Naive thymus-derived CD8-positive, alpha-beta T cell (primary cell): ENCODE measurements at regions not wholly inside any gene's neighbourhood (a gene's known extent, or its start where the extent isn't known, plus 50 kb on each side); places are given as distances from the start of the nearest gene placed in this dataset.
"Not testable (repeated sequence)": the region's sequence is repeated elsewhere in the genome, so short reads cannot be mapped to it uniquely, and the experiment has no call there.

Experiments
- ATAC-seq, 2 donors: fragments of 150-1000 bp; cut with Tn5 transposase in 1 of 2; sonication (Bioruptor Pico), chemical (Tn5 transposase) in 1 of 2; 1 replicate in 1 of 2; 2 replicates in 1 of 2; pipeline ENCODE4 v1.10.0; 2021; ENCODE audit warnings: mild to moderate bottlenecking in 2 of 2, moderate library complexity in 2 of 2
- POLR2A ChIA-PET: fragments of 350-600 bp; sonication (Branson Sonifier 250); formaldehyde crosslinking; loops from one replicate; lab custom pipeline; 2021; ENCODE audit warnings: antibody characterized with exemption; lab: Charles Lee
- DNase-seq, 10 donors: peaks; one replicate each; pipeline versions ENCODE4 v3.0.0 to v3.0.0-alpha.2; 2020 to 2022
- H3K27ac Mint-ChIP-seq, 10 donors: one replicate each; pipeline ENCODE4 v1.8.0; 2020 to 2022; ENCODE audit warnings: mild to moderate bottlenecking in 10 of 10, mixed read lengths in 10 of 10, moderate library complexity in 4 of 10, inconsistent platforms in 1 of 10
- H3K27me3 Mint-ChIP-seq, 5 donors: one replicate each; pipeline ENCODE4 v1.8.0; 2021 to 2022; ENCODE audit warnings: mixed read lengths in 5 of 5
- H3K36me3 Mint-ChIP-seq, 3 donors: one replicate each; pipeline ENCODE4 v1.8.0; 2020 to 2022; ENCODE audit warnings: mixed read lengths in 3 of 3, mild to moderate bottlenecking in 2 of 3, inconsistent platforms in 1 of 3
- H3K4me1 Mint-ChIP-seq, 4 donors: one replicate each; pipeline ENCODE4 v1.8.0; 2021 to 2022; ENCODE audit warnings: mixed read lengths in 4 of 4
- H3K4me3 Mint-ChIP-seq, 10 donors: one replicate each; pipeline ENCODE4 v1.8.0; 2020 to 2022; ENCODE audit warnings: mild to moderate bottlenecking in 10 of 10, mixed read lengths in 10 of 10, moderate library complexity in 6 of 10, inconsistent platforms in 1 of 10
- H3K9me3 Mint-ChIP-seq, 9 donors: one replicate each; pipeline ENCODE4 v1.8.0; 2020 to 2022; ENCODE audit warnings: mixed read lengths in 9 of 9, mild to moderate bottlenecking in 3 of 9, inconsistent platforms in 1 of 9, moderate library complexity in 1 of 9

- ATAC-seq (no peak), DNase-seq (no peak)
- Mint-ChIP-seq H3K4me1 (peaks cover 0 to 2% (median 0%) of the 10 kb centered on the region in 4 donors), H3K27me3 (no peaks in the 10 kb centered on the region), H3K9me3 (peaks cover 0 to 2% (median 0%) of the 10 kb centered on the region in 9 donors), H3K4me3 (no peak overlapping the region), H3K36me3 (no peaks in the 10 kb centered on the region), H3K27ac (peak overlapping the region in 1 of 10 donors; percentile 12)
- POLR2A ChIA-PET = no interaction called here
Observed at GRCh38 chr6:121590438-121590837, 155.0 kb downstream of the GJA1 start.

- H3K9me3 Mint-ChIP-seq = peaks cover 0 to 2% (median 0%) of the 10 kb centered on the region in 9 donors
- ATAC-seq = no peak
- DNase-seq = no peak
- POLR2A ChIA-PET = interaction anchor here (0.7 kb wide), 1 partner anchor 75 kb away, joined by 3 read pairs; no protein-coding TSS in a partner anchor
- no peak overlapping the region for H3K4me3 Mint-ChIP-seq
- peaks cover 0 to 2% (median 0%) of the 10 kb centered on the region in 4 donors for H3K4me1 Mint-ChIP-seq
- H3K36me3 Mint-ChIP-seq = peaks cover 0 to 3% (median 0%) of the 10 kb centered on the region in 3 donors
- H3K27ac Mint-ChIP-seq = no peak overlapping the region
- H3K27me3 Mint-ChIP-seq = no peaks in the 10 kb centered on the region
Observed at GRCh38 chr6:121590916-121591315, 155.5 kb downstream of the GJA1 start.

GRCh38 chr6:121592261-121592935, 157.0 kb downstream of the GJA1 start:
- peaks cover 0 to 3% (median 0%) of the 10 kb centered on the region in 3 donors for H3K36me3 Mint-ChIP-seq
- H3K27ac Mint-ChIP-seq = no peak overlapping the region
- no peak overlapping the region for H3K4me3 Mint-ChIP-seq
- H3K9me3 Mint-ChIP-seq = peaks cover 0 to 2% (median 0%) of the 10 kb centered on the region in 9 donors
- ATAC-seq (no peak), DNase-seq (no peak)
- POLR2A ChIA-PET = no interaction called here
- H3K4me1 Mint-ChIP-seq = peaks cover 0 to 2% (median 0%) of the 10 kb centered on the region in 4 donors
- no peaks in the 10 kb centered on the region for H3K27me3 Mint-ChIP-seq

GRCh38 chr6:121593011-121593641, 157.7 kb downstream of the GJA1 start:
- ATAC-seq (no peak), DNase-seq (no peak)
- Mint-ChIP-seq H3K27ac (peak overlapping the region in 2 of 10 donors; percentile 10 to 18), H3K27me3 (no peaks in the 10 kb centered on the region), H3K4me1 (peaks cover 0 to under 1% (median 0%) of the 10 kb centered on the region in 4 donors), H3K36me3 (peaks cover 0 to 3% (median 0%) of the 10 kb centered on the region in 3 donors), H3K9me3 (peaks cover 0 to 2% (median 0%) of the 10 kb centered on the region in 9 donors), H3K4me3 (no peak overlapping the region)
- POLR2A ChIA-PET = no interaction called here

- Mint-ChIP-seq H3K27me3 (no peaks in the 10 kb centered on the region), H3K4me3 (no peak overlapping the region), H3K36me3 (peaks cover 0 to 3% (median 0%) of the 10 kb centered on the region in 3 donors), H3K4me1 (no peaks in the 10 kb centered on the region), H3K9me3 (peaks cover 0 to 2% (median 0%) of the 10 kb centered on the region in 9 donors), H3K27ac (no peak overlapping the region)
- DNase-seq (no peak), ATAC-seq (no peak)
- POLR2A ChIA-PET = no interaction called here
Observed at GRCh38 chr6:121594053-121594452, 158.6 kb downstream of the GJA1 start.

GRCh38 chr6:121595646-121596045, 160.2 kb downstream of the GJA1 start:
- POLR2A ChIA-PET = no interaction called here
- H3K9me3 Mint-ChIP-seq = peaks cover 0 to 2% (median 0%) of the 10 kb centered on the region in 9 donors
- H3K4me1 Mint-ChIP-seq = no peaks in the 10 kb centered on the region
- peaks cover 0 to 3% (median 0%) of the 10 kb centered on the region in 3 donors for H3K36me3 Mint-ChIP-seq
- DNase-seq = no peak
- no peak for ATAC-seq
- no peaks in the 10 kb centered on the region for H3K27me3 Mint-ChIP-seq
- H3K27ac Mint-ChIP-seq = no peak overlapping the region
- no peak overlapping the region for H3K4me3 Mint-ChIP-seq

GRCh38 chr6:121596441-121596840, 161.0 kb downstream of the GJA1 start:
- H3K4me1 Mint-ChIP-seq = no peaks in the 10 kb centered on the region
- H3K27ac Mint-ChIP-seq = no peak overlapping the region
- no peak overlapping the region for H3K4me3 Mint-ChIP-seq
- peaks cover 0 to 3% (median 0%) of the 10 kb centered on the region in 3 donors for H3K36me3 Mint-ChIP-seq
- ATAC-seq = no peak
- no peak for DNase-seq
- H3K9me3 Mint-ChIP-seq = peaks cover 0 to 2% (median 0%) of the 10 kb centered on the region in 9 donors
- H3K27me3 Mint-ChIP-seq = no peaks in the 10 kb centered on the region
- POLR2A ChIA-PET = interaction anchor here (0.6 kb wide), 1 partner anchor 72 kb away, joined by 3 read pairs; no protein-coding TSS in a partner anchor

GRCh38 chr6:121597654-121598053, 162.2 kb downstream of the GJA1 start:
- DNase-seq (no peak), ATAC-seq (no peak)
- H3K4me3 Mint-ChIP-seq = no peak overlapping the region
- no peaks in the 10 kb centered on the region for H3K4me1 Mint-ChIP-seq
- no peaks in the 10 kb centered on the region for H3K27me3 Mint-ChIP-seq
- H3K36me3 Mint-ChIP-seq = peaks cover 0 to 3% (median 0%) of the 10 kb centered on the region in 3 donors
- H3K27ac Mint-ChIP-seq = no peak overlapping the region
- peaks cover 0 to 2% (median 0%) of the 10 kb centered on the region in 9 donors for H3K9me3 Mint-ChIP-seq
- POLR2A ChIA-PET = no interaction called here

GRCh38 chr6:121599331-121599730, 163.9 kb downstream of the GJA1 start:
- POLR2A ChIA-PET, ATAC-seq, DNase-seq, H3K27me3 Mint-ChIP-seq, H3K36me3 Mint-ChIP-seq, H3K9me3 Mint-ChIP-seq, H3K4me3 Mint-ChIP-seq, H3K4me1 Mint-ChIP-seq: not testable (repeated sequence)
- H3K27ac Mint-ChIP-seq = peak overlapping the region in 1 of 10 donors; percentile 46

- peaks cover 0 to 2% (median 0%) of the 10 kb centered on the region in 3 donors for H3K36me3 Mint-ChIP-seq
- H3K27me3 Mint-ChIP-seq = no peaks in the 10 kb centered on the region
- ATAC-seq (no peak), DNase-seq (no peak)
- H3K4me3 Mint-ChIP-seq = no peak overlapping the region
- no peaks in the 10 kb centered on the region for H3K4me1 Mint-ChIP-seq
- H3K27ac Mint-ChIP-seq = no peak overlapping the region
- H3K9me3 Mint-ChIP-seq = no peaks in the 10 kb centered on the region
- POLR2A ChIA-PET = no interaction called here
Observed at GRCh38 chr6:121600389-121601168, 165.1 kb downstream of the GJA1 start.

- DNase-seq = no peak
- ATAC-seq = no peak
- Mint-ChIP-seq H3K27me3 (no peaks in the 10 kb centered on the region), H3K4me1 (no peaks in the 10 kb centered on the region), H3K27ac (peak overlapping the region in 1 of 10 donors; percentile 13), H3K9me3 (peaks cover 0 to 3% (median 0%) of the 10 kb centered on the region in 9 donors), H3K4me3 (no peak overlapping the region), H3K36me3 (no peaks in the 10 kb centered on the region)
- POLR2A ChIA-PET = no interaction called here
Observed at GRCh38 chr6:121603486-121603885, 168.0 kb downstream of the GJA1 start.

- Mint-ChIP-seq H3K27ac (no peak overlapping the region), H3K4me3 (no peak overlapping the region), H3K27me3 (no peaks in the 10 kb centered on the region), H3K4me1 (no peaks in the 10 kb centered on the region), H3K36me3 (no peaks in the 10 kb centered on the region), H3K9me3 (peaks cover 0 to 3% (median 0%) of the 10 kb centered on the region in 9 donors)
- no peak for DNase-seq
- no peak for ATAC-seq
- POLR2A ChIA-PET = no interaction called here
Observed at GRCh38 chr6:121607721-121608120, 172.3 kb downstream of the GJA1 start.

GRCh38 chr6:121608270-121608669, 172.8 kb downstream of the GJA1 start:
- POLR2A ChIA-PET = no interaction called here
- Mint-ChIP-seq H3K36me3 (no peaks in the 10 kb centered on the region), H3K27ac (no peak overlapping the region), H3K9me3 (peaks cover 0 to 3% (median 0%) of the 10 kb centered on the region in 9 donors), H3K4me1 (no peaks in the 10 kb centered on the region), H3K4me3 (no peak overlapping the region), H3K27me3 (no peaks in the 10 kb centered on the region)
- ATAC-seq (no peak), DNase-seq (no peak)
